SK-N-SH (cell line): ENCODE measurements at regions not wholly inside any gene's neighbourhood (a gene's known extent, or its start where the extent isn't known, plus 50 kb on each side); places are given as distances from the start of the nearest gene placed in this dataset.

ENCODE experiments used
- CTCF ChIA-PET: fragments of 300-600, 350-600 bp; formaldehyde crosslinking; extraction: SDS; loops from one replicate; lab custom pipeline; 2021; lab: Yijun Ruan, JAX
- POLR2A ChIA-PET: fragments of 350-600 bp; sonication (Branson Sonifier 250); formaldehyde crosslinking; extraction: SDS; loops from one replicate; lab custom pipeline; 2020; ENCODE audit warnings: antibody characterized with exemption, inconsistent platforms; lab: Yijun Ruan, JAX
- DNase-seq: peaks from one replicate; pipeline ENCODE4 v3.0.0; 2012
- H2AFZ ChIP-seq: fragments of 200-600 bp; sonication (generic); 2 replicates; pipeline ENCODE4 v1.8.1; 2016; ENCODE audit warnings: antibody characterized with exemption, mild to moderate bottlenecking, low read depth
- H3F3A ChIP-seq: fragments of 200-600 bp; sonication (generic); replicated peaks from 2 replicates; pipeline ENCODE3; 2016; ENCODE audit warnings: antibody characterized with exemption, mild to moderate bottlenecking; ENCODE audit not compliant: insufficient read depth
- H3K27ac ChIP-seq, 2 experiments: fragments of 200-500 bp in 1 of 2; fragments of 200-600 bp in 1 of 2; sonication (Bioruptor generic) in 1 of 2; sonication (generic), shearing (Covaris generic) in 1 of 2; 2 replicates each; pipeline versions ENCODE4 v1.5.1 to v1.6.1; 2014 to 2016; ENCODE audit warnings: low read depth in 2 of 2, inconsistent platforms in 1 of 2, low read length in 1 of 2, mild to moderate bottlenecking in 1 of 2, mixed read lengths in 1 of 2
- H3K27me3 ChIP-seq: fragments of 200-600 bp; sonication (generic), shearing (Covaris generic); 2 replicates; pipeline ENCODE4 v1.6.1; 2016; ENCODE audit warnings: mixed run types; ENCODE audit not compliant: insufficient read depth
- H3K36me3 ChIP-seq, 2 experiments: fragments of 200-500 bp in 1 of 2; fragments of 200-600 bp in 1 of 2; sonication (Bioruptor generic) in 1 of 2; sonication (generic) in 1 of 2; replicated peaks in 1 of 2; 2 replicates each; pipeline versions ENCODE3 to v1.5.1; 2014 to 2016; ENCODE audit warnings: low read length in 1 of 2, mild to moderate bottlenecking in 1 of 2; ENCODE audit not compliant: insufficient read depth in 2 of 2, control insufficient read depth in 1 of 2
- H3K4me1 ChIP-seq, 2 experiments: fragments of 200-500 bp in 1 of 2; fragments of 200-600 bp in 1 of 2; sonication (Bioruptor generic) in 1 of 2; sonication (generic), shearing (Covaris generic) in 1 of 2; 2 replicates each; pipeline versions ENCODE4 v1.5.1 to v1.6.1; 2014 to 2016; ENCODE audit warnings: low read depth in 1 of 2, low read length in 1 of 2, mixed run types in 1 of 2; ENCODE audit not compliant: insufficient read depth in 2 of 2, control insufficient read depth in 1 of 2
- H3K4me2 ChIP-seq: fragments of 200-600 bp; sonication (generic), shearing (Covaris generic); 2 replicates; pipeline ENCODE4 v1.6.1; 2017; ENCODE audit warnings: mixed run types
- H3K4me3 ChIP-seq, 2 experiments: fragments of 200-500 bp in 1 of 2; fragments of 200-600 bp in 1 of 2; sonication (Bioruptor generic) in 1 of 2; sonication (generic), shearing (Covaris generic) in 1 of 2; 2 replicates each; pipeline versions ENCODE4 v1.5.1 to v1.8.1; 2014 to 2016; ENCODE audit warnings: low read depth in 2 of 2, inconsistent platforms in 1 of 2, low read length in 1 of 2, mild to moderate bottlenecking in 1 of 2, mixed read lengths in 1 of 2, moderate library complexity in 1 of 2
- H3K79me2 ChIP-seq: fragments of 200-600 bp; sonication (generic); 2 replicates; pipeline ENCODE4 v1.8.1; 2017; ENCODE audit warnings: mild to moderate bottlenecking; ENCODE audit not compliant: insufficient read depth
- H3K9ac ChIP-seq: fragments of 200-600 bp; sonication (generic); 2 replicates; pipeline ENCODE4 v1.6.1; 2017; ENCODE audit warnings: mixed run types
- H3K9me2 ChIP-seq: fragments of 200-600 bp; sonication (generic); 2 replicates; pipeline ENCODE4 v1.6.1; 2017; ENCODE audit warnings: mixed run types
- H3K9me3 ChIP-seq: fragments of 200-600 bp; sonication (generic); 2 replicates; pipeline ENCODE4 v1.6.1; 2017; ENCODE audit warnings: mixed run types, mild to moderate bottlenecking, moderate library complexity
- H4K20me1 ChIP-seq: fragments of 200-600 bp; sonication (generic); 2 replicates; pipeline ENCODE4 v1.6.1; 2017; ENCODE audit warnings: mild to moderate bottlenecking, mixed run types; ENCODE audit not compliant: insufficient read depth
- CHD2 ChIP-seq: fragments of 150-350 bp; IDR thresholded peaks from 2 replicates; pipeline ENCODE4 v1.6.1; 2018; ENCODE audit warnings: low read length; ENCODE audit not compliant: partially characterized antibody
- EP300 ChIP-seq, 2 experiments: IDR thresholded peaks; 2 replicates each; pipeline versions ENCODE4 v1.4.0 to v1.6.1; 2012; ENCODE audit warnings: borderline replicate concordance in 1 of 2, low read depth in 1 of 2, low read length in 1 of 2
- FOXJ3 ChIP-seq: sonication (generic); formaldehyde crosslinking; IDR thresholded peaks from 2 replicates; pipeline ENCODE4 v1.5.1; 2020; ENCODE audit warnings: mild to moderate bottlenecking, missing genetic modification reagents
- JUND ChIP-seq: IDR thresholded peaks from 2 replicates; pipeline ENCODE4 v1.4.0; 2012
- MEF2A ChIP-seq: IDR thresholded peaks from 2 replicates; pipeline ENCODE4 v1.4.0; 2012; ENCODE audit warnings: low read depth, borderline replicate concordance
- NFIC ChIP-seq: IDR thresholded peaks from 2 replicates; pipeline ENCODE4 v1.4.0; 2012; ENCODE audit warnings: borderline replicate concordance
- NRF1 ChIP-seq: IDR thresholded peaks from 2 replicates; pipeline ENCODE4 v1.6.1; 2012; ENCODE audit warnings: low read depth, mild to moderate bottlenecking, low read length
- POLR2AphosphoS5 ChIP-seq: IDR thresholded peaks from 2 replicates; pipeline ENCODE4 v1.6.1; 2012; ENCODE audit warnings: low read depth, low read length
- RAD21 ChIP-seq: IDR thresholded peaks from 2 replicates; pipeline ENCODE4 v1.6.1; 2012; ENCODE audit warnings: mild to moderate bottlenecking, low read length
- RCOR1 ChIP-seq: fragments of 150-350 bp; IDR thresholded peaks from 2 replicates; pipeline ENCODE4 v1.6.1; 2017; ENCODE audit warnings: antibody characterized with exemption, low read length
- SIN3A ChIP-seq: IDR thresholded peaks from 2 replicates; pipeline ENCODE4 v1.6.1; 2012; ENCODE audit warnings: low read depth, mild to moderate bottlenecking, low read length, moderate library complexity, borderline replicate concordance
- SMC3 ChIP-seq: IDR thresholded peaks from 2 replicates; pipeline ENCODE4 v1.6.1; 2012; ENCODE audit warnings: low read depth, low read length, improper control_type of control experiment
- TEAD4 ChIP-seq: IDR thresholded peaks from 2 replicates; pipeline ENCODE4 v1.4.0; 2012; ENCODE audit warnings: mild to moderate bottlenecking, borderline replicate concordance; ENCODE audit not compliant: insufficient read depth
- WGBS: methylation state at CpG from one replicate; pipeline ENCODE4 v1.1.6; 2017; ENCODE audit warnings: low lambda C conversion rate; 5-methylcytosine and 5-hydroxymethylcytosine counted together
- TF ChIP-seq, protein P1 (sequence below): fragments of 150-350 bp; IDR thresholded peaks from 2 replicates; pipeline ENCODE4 v1.6.1; 2016; ENCODE audit warnings: mild to moderate bottlenecking, low read depth, low read length
- TF ChIP-seq, protein P2 (sequence below): fragments of 200-600 bp; sonication (generic); IDR thresholded peaks from 2 replicates; pipeline ENCODE4 v1.6.1; 2017; ENCODE audit warnings: antibody characterized with exemption, mild to moderate bottlenecking, moderate library complexity
- TF ChIP-seq, protein P3 (sequence below): IDR thresholded peaks from 2 replicates; pipeline ENCODE4 v1.6.1; 2012; ENCODE audit warnings: mild to moderate bottlenecking, low read depth, low read length, moderate library complexity

DNA sequence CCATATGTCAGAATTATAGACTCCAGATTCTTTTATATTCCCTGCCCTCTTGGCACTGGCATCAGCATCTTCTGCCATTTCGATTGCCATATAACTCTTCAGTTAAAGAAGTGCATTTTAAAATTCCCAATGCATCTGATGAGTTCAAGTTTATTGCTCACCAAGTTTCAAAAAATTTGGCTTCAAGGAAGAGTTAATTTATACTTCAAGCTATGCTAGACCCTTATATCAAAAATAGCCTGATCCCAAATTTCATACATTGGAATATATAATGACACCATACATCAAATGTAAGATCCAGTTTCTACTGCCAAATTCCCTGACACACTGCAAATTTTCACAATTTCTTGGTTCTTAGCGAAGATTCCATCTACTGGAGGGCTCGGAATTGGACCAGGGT lies 1058.6 kb downstream of the NTRK3 start:
- Histone ChIP-seq H4K20me1 (no peaks in the 10 kb centered on the region), H3K4me1 (no peaks in the 10 kb centered on the region), H3K9me3 (no peaks in the 10 kb centered on the region), H3K9me2 (no peaks in the 10 kb centered on the region), H3F3A (no peaks in the 10 kb centered on the region), H3K9ac (no peak overlapping the region), H3K36me3 (no peaks in the 10 kb centered on the region), H2AFZ (no peak overlapping the region), H3K27ac (no peak overlapping the region), H3K79me2 (no peaks in the 10 kb centered on the region), H3K4me2 (no peak overlapping the region), H3K27me3 (no peaks in the 10 kb centered on the region), H3K4me3 (no peak overlapping the region)
- ChIA-PET CTCF (no interaction called here), POLR2A (no interaction called here)
- DNase-seq = no peak
- WGBS = 59% methylated on average over 3 of the region's 3 CpGs
- TF ChIP-seq CHD2 = no peak
- TF ChIP-seq TEAD4 = no peak
- TF ChIP-seq POLR2AphosphoS5 = no peak
- TF ChIP-seq NFIC = no peak
- no peak for TF ChIP-seq RAD21
- TF ChIP-seq, protein P1, sequence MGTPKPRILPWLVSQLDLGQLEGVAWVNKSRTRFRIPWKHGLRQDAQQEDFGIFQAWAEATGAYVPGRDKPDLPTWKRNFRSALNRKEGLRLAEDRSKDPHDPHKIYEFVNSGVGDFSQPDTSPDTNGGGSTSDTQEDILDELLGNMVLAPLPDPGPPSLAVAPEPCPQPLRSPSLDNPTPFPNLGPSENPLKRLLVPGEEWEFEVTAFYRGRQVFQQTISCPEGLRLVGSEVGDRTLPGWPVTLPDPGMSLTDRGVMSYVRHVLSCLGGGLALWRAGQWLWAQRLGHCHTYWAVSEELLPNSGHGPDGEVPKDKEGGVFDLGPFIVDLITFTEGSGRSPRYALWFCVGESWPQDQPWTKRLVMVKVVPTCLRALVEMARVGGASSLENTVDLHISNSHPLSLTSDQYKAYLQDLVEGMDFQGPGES = no peak
- TF ChIP-seq, protein P2, sequence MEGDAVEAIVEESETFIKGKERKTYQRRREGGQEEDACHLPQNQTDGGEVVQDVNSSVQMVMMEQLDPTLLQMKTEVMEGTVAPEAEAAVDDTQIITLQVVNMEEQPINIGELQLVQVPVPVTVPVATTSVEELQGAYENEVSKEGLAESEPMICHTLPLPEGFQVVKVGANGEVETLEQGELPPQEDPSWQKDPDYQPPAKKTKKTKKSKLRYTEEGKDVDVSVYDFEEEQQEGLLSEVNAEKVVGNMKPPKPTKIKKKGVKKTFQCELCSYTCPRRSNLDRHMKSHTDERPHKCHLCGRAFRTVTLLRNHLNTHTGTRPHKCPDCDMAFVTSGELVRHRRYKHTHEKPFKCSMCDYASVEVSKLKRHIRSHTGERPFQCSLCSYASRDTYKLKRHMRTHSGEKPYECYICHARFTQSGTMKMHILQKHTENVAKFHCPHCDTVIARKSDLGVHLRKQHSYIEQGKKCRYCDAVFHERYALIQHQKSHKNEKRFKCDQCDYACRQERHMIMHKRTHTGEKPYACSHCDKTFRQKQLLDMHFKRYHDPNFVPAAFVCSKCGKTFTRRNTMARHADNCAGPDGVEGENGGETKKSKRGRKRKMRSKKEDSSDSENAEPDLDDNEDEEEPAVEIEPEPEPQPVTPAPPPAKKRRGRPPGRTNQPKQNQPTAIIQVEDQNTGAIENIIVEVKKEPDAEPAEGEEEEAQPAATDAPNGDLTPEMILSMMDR = no peak

DNA sequence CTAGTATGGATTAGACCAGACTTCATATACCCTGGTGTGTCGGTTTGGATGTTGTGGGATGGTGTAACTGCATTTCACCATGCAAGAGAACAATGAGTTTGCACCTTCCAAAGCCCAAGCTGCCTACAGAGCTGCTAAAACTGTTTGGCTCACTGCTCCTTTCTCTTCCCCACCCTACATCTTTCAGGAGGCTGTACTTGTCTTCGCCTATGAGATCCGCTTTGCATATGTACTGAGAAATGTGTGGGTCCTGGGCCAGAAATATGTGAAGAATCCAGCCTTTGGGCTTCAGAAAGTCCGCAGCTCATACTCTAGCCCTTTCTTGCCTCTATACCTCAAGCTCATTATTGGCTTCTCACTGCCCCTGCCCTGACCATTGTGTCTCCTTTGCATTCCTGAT lies 1060.0 kb downstream of the NTRK3 start:
- POLR2A ChIA-PET = no interaction called here
- CTCF ChIA-PET = interaction anchor here (0.6 to 1.6 kb wide), 3 partner anchors 14 to 36 kb away, joined by 3 read pairs; no protein-coding TSS in a partner anchor
- Histone ChIP-seq H3K27ac (no peak overlapping the region), H3K9me3 (no peaks in the 10 kb centered on the region), H4K20me1 (no peaks in the 10 kb centered on the region), H3K36me3 (no peaks in the 10 kb centered on the region), H3K79me2 (no peaks in the 10 kb centered on the region), H2AFZ (no peak overlapping the region), H3K9me2 (no peaks in the 10 kb centered on the region), H3K27me3 (no peaks in the 10 kb centered on the region), H3K4me3 (no peak overlapping the region), H3K9ac (no peak overlapping the region), H3K4me1 (no peaks in the 10 kb centered on the region), H3F3A (no peaks in the 10 kb centered on the region), H3K4me2 (no peak overlapping the region)
- TF ChIP-seq NRF1 (no peak), EP300 (IDR thresholded peaks at IDR 0.05; ENCODE audit: borderline replicate concordance in 1 of 2, low read depth in 1 of 2, low read length in 1 of 2) (no peak), JUND (no peak), FOXJ3 (CRISPR knock-in tag) (no peak), SIN3A (no peak), TEAD4 (no peak), SMC3 (no peak), POLR2AphosphoS5 (no peak), MEF2A (no peak), RCOR1 (no peak)
- TF ChIP-seq, protein P3, sequence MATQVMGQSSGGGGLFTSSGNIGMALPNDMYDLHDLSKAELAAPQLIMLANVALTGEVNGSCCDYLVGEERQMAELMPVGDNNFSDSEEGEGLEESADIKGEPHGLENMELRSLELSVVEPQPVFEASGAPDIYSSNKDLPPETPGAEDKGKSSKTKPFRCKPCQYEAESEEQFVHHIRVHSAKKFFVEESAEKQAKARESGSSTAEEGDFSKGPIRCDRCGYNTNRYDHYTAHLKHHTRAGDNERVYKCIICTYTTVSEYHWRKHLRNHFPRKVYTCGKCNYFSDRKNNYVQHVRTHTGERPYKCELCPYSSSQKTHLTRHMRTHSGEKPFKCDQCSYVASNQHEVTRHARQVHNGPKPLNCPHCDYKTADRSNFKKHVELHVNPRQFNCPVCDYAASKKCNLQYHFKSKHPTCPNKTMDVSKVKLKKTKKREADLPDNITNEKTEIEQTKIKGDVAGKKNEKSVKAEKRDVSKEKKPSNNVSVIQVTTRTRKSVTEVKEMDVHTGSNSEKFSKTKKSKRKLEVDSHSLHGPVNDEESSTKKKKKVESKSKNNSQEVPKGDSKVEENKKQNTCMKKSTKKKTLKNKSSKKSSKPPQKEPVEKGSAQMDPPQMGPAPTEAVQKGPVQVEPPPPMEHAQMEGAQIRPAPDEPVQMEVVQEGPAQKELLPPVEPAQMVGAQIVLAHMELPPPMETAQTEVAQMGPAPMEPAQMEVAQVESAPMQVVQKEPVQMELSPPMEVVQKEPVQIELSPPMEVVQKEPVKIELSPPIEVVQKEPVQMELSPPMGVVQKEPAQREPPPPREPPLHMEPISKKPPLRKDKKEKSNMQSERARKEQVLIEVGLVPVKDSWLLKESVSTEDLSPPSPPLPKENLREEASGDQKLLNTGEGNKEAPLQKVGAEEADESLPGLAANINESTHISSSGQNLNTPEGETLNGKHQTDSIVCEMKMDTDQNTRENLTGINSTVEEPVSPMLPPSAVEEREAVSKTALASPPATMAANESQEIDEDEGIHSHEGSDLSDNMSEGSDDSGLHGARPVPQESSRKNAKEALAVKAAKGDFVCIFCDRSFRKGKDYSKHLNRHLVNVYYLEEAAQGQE = no peak
- 58% methylated on average over 4 of the region's 4 CpGs for WGBS
- DNase-seq = no peak
